Psoas muscle (tissue), 7 donors: ENCODE measurements at regions not wholly inside any gene's neighbourhood (a gene's known extent, or its start where the extent isn't known, plus 50 kb on each side); places are given as distances from the start of the nearest gene placed in this dataset.
"Not testable (repeated sequence)": the region's sequence is repeated elsewhere in the genome, so short reads cannot be mapped to it uniquely, and the experiment has no call there.

Experiments
- ATAC-seq, 4 donors: fragments of 200-7000 bp; cut with Tn5 transposase; one replicate each; pipeline ENCODE4 v1.9.1; 2020; ENCODE audit warnings: moderate library complexity in 3 of 4, mild to moderate bottlenecking in 2 of 4
- DNase-seq, 2 donors: peaks; one replicate each; pipeline ENCODE4 v3.0.0-alpha.2; 2020
- H3K27ac ChIP-seq: fragments of 200-600 bp; one replicate; pipeline ENCODE4 v1.8.0; 2022
- H3K27me3 ChIP-seq, 3 donors: fragments of 200-600 bp in 1 of 3; one replicate each; pipeline versions ENCODE4 v1.6.1 to v1.8.0; 2013 to 2022; ENCODE audit warnings: low read length in 2 of 3, mild to moderate bottlenecking in 2 of 3, moderate library complexity in 1 of 3; ENCODE audit not compliant: insufficient read depth in 3 of 3
- H3K36me3 ChIP-seq, 2 donors: fragments of 200-600 bp in 1 of 2; one replicate each; pipeline versions ENCODE4 v1.6.1 to v1.8.0; 2013 to 2022; ENCODE audit warnings: low read depth in 1 of 2, mild to moderate bottlenecking in 1 of 2, moderate library complexity in 1 of 2; ENCODE audit not compliant: insufficient read depth in 1 of 2
- H3K4me1 ChIP-seq: fragments of 200-600 bp; one replicate; pipeline ENCODE4 v1.8.0; 2022
- H3K4me3 ChIP-seq: fragments of 200-600 bp; one replicate; pipeline ENCODE4 v1.8.0; 2022; ENCODE audit warnings: mild to moderate bottlenecking
- H3K9me3 ChIP-seq: fragments of 200-600 bp; one replicate; pipeline ENCODE4 v1.8.0; 2022
- CTCF ChIP-seq: fragments of 200-600 bp; IDR thresholded peaks from one replicate; pipeline ENCODE4 v1.8.0; 2022; ENCODE audit warnings: antibody characterized with exemption
- WGBS, 3 donors: extraction: QIAGEN DNeasy Blood & Tissue Kit; methylation state at CpG; one replicate each; pipeline versions ENCODE4 v1.1.6 to v1.1.7; 2013; 5-methylcytosine and 5-hydroxymethylcytosine counted together
- intact Hi-C, 2 donors: fragments of 100-400 bp; cut with DNase I; formaldehyde crosslinking; loops; one replicate each; pipeline versions ENCODE4 v1.11.0 to v1.14.2; 2022
- donor health status: healthy with polysubstance abuse.
- donor health status: DM: no; HTN: no; CAD: no; lungs with moderate emphysema.
- donor health status: Bipolar disorder and iron deficiency.
- donor health status: healthy.
- donor health status: DM: yes; HTN: yes; CAD: no.
- donor health status: DM: no; HTN: no; CAD: no.
- donor health status: DM: yes; HTN: yes; CAD: no.

- no peak for ATAC-seq
- Histone ChIP-seq H3K27ac (no peak overlapping the region), H3K36me3 (no peaks in the 10 kb centered on the region), H3K4me3 (no peak overlapping the region), H3K9me3 (no peaks in the 10 kb centered on the region), H3K4me1 (peaks cover 5% of the 10 kb centered on the region), H3K27me3 (no peaks in the 10 kb centered on the region)
- WGBS, 3 donors: 78 to 87% (median 85%) methylated on average over 5 of the region's 5 CpGs
- no peak for DNase-seq
- intact Hi-C loops: no loop called here
- no peak for TF ChIP-seq CTCF
Observed at GRCh38 chr2:180778291-180778690, 202.1 kb upstream of the UBE2E3 start.

- intact Hi-C loops: no loop called here
- Histone ChIP-seq H3K4me3 (no peak overlapping the region), H3K36me3 (no peaks in the 10 kb centered on the region), H3K27me3 (no peaks in the 10 kb centered on the region), H3K27ac (no peak overlapping the region), H3K9me3 (no peaks in the 10 kb centered on the region), H3K4me1 (peaks cover 5% of the 10 kb centered on the region)
- ATAC-seq (no peak), DNase-seq (no peak)
- no peak for TF ChIP-seq CTCF
Observed at GRCh38 chr2:180776921-180777320, 203.5 kb upstream of the UBE2E3 start.

GRCh38 chr2:180775711-180776110, 204.7 kb upstream of the UBE2E3 start:
- Histone ChIP-seq H3K4me1 (peaks cover 5% of the 10 kb centered on the region), H3K27ac (no peak overlapping the region), H3K36me3 (no peaks in the 10 kb centered on the region), H3K9me3 (no peaks in the 10 kb centered on the region), H3K4me3 (no peak overlapping the region), H3K27me3 (no peaks in the 10 kb centered on the region)
- no peak for TF ChIP-seq CTCF
- no peak for ATAC-seq
- 78 to 84% (median 80%) methylated on average over 3 of the region's 3 CpGs for WGBS, 3 donors
- no peak for DNase-seq
- intact Hi-C loops: no loop called here

- H3K4me3 ChIP-seq, H3K27ac ChIP-seq, H3K9me3 ChIP-seq, H3K27me3 ChIP-seq, H3K36me3 ChIP-seq, ATAC-seq, intact Hi-C loops, DNase-seq: not testable (repeated sequence)
- peaks cover 13% of the 10 kb centered on the region for H3K4me1 ChIP-seq
- WGBS, 3 donors: 73 to 81% (median 80%) methylated on average over 6 of the region's 6 CpGs
Observed at GRCh38 chr2:180765316-180765715, 215.1 kb upstream of the UBE2E3 start.

GRCh38 chr2:180763263-180763989, 217.0 kb upstream of the UBE2E3 start:
- intact Hi-C loops: loop anchor here in 1 of 2 donors (5.0 kb wide), 1 partner anchor 219 kb away; the partner anchor contains the start of gene UBE2E3
- DNase-seq: no peak
- Histone ChIP-seq H3K4me1 (peaks cover 13% of the 10 kb centered on the region), H3K36me3 (no peaks in the 10 kb centered on the region), H3K9me3 (no peaks in the 10 kb centered on the region), H3K4me3 (no peak overlapping the region), H3K27me3 (no peaks in the 10 kb centered on the region), H3K27ac (no peak overlapping the region)
- no peak for TF ChIP-seq CTCF
- ATAC-seq: no peak
- 65 to 70% (median 69%) methylated on average over 2 of the region's 2 CpGs for WGBS, 3 donors
